Large intestine (tissue), 3 donors: ENCODE measurements at regions not wholly inside any gene's neighbourhood (a gene's known extent, or its start where the extent isn't known, plus 50 kb on each side); places are given as distances from the start of the nearest gene placed in this dataset.

Experiments used
- DNase-seq, 2 donors: peaks; one replicate each; pipeline versions ENCODE4 v3.0.0 to v3.0.0-alpha.2; 2013
- H3K27ac ChIP-seq: one replicate; pipeline ENCODE4 v1.5.1; 2013; ENCODE audit warnings: low read length
- H3K27me3 ChIP-seq: 2 replicates; pipeline ENCODE4 v1.6.1; 2013; ENCODE audit warnings: low read length; ENCODE audit not compliant: control insufficient read depth, insufficient read depth
- H3K36me3 ChIP-seq: 2 replicates; pipeline ENCODE4 v1.6.1; 2013; ENCODE audit warnings: low read length; ENCODE audit not compliant: control insufficient read depth, insufficient read depth
- H3K4me1 ChIP-seq: one replicate; pipeline ENCODE4 v1.6.1; 2013; ENCODE audit warnings: low read length; ENCODE audit not compliant: control insufficient read depth, insufficient read depth
- H3K4me3 ChIP-seq: one replicate; pipeline ENCODE4 v1.5.1; 2013; ENCODE audit warnings: low read length
- H3K9me3 ChIP-seq: one replicate; pipeline ENCODE4 v1.6.1; 2013; ENCODE audit warnings: mild to moderate bottlenecking, low read depth, low read length, moderate library complexity; ENCODE audit not compliant: control insufficient read depth
- WGBS: methylation state at CpG from one replicate; pipeline ENCODE4 v1.1.5; 2013; ENCODE audit warnings: low lambda C conversion rate; ENCODE audit not compliant: insufficient coverage; 5-methylcytosine and 5-hydroxymethylcytosine counted together

- 100% methylated on average over 1 of the region's 1 CpG for WGBS
- H3K27ac ChIP-seq, result no peak overlapping the region
- no peaks in the 10 kb centered on the region for H3K9me3 ChIP-seq
- DNase-seq, result no peak
- no peak overlapping the region for H3K4me3 ChIP-seq
- no peaks in the 10 kb centered on the region for H3K4me1 ChIP-seq
- no peaks in the 10 kb centered on the region for H3K27me3 ChIP-seq
- no peaks in the 10 kb centered on the region for H3K36me3 ChIP-seq
Measured at GRCh38 chr13:76729691-76730090, 156.5 kb downstream of the KCTD12 start.

- Histone ChIP-seq H3K4me3 (no peak overlapping the region), H3K4me1 (no peaks in the 10 kb centered on the region), H3K27me3 (no peaks in the 10 kb centered on the region), H3K27ac (no peak overlapping the region), H3K9me3 (no peaks in the 10 kb centered on the region), H3K36me3 (no peaks in the 10 kb centered on the region)
- no peak for DNase-seq
- WGBS, result 44% methylated on average over 1 of the region's 1 CpG
Measured at GRCh38 chr13:76725896-76726295, 160.3 kb downstream of the KCTD12 start.

GRCh38 chr13:76725211-76725610 is 161.0 kb downstream of the KCTD12 start:
- no peaks in the 10 kb centered on the region for H3K36me3 ChIP-seq
- H3K27me3 ChIP-seq, result no peaks in the 10 kb centered on the region
- H3K4me1 ChIP-seq, result no peaks in the 10 kb centered on the region
- no peak overlapping the region for H3K27ac ChIP-seq
- no peak for DNase-seq
- no peaks in the 10 kb centered on the region for H3K9me3 ChIP-seq
- WGBS, result 29% methylated on average over 1 of the region's 1 CpG
- no peak overlapping the region for H3K4me3 ChIP-seq

- no peak overlapping the region for H3K4me3 ChIP-seq
- 40% methylated on average over 1 of the region's 2 CpGs for WGBS
- H3K36me3 ChIP-seq, result no peaks in the 10 kb centered on the region
- H3K4me1 ChIP-seq, result no peaks in the 10 kb centered on the region
- no peak for DNase-seq
- no peaks in the 10 kb centered on the region for H3K9me3 ChIP-seq
- H3K27ac ChIP-seq, result no peak overlapping the region
- H3K27me3 ChIP-seq, result no peaks in the 10 kb centered on the region
Measured at GRCh38 chr13:76724421-76724820, 161.8 kb downstream of the KCTD12 start.

- WGBS, result 83% methylated on average over 1 of the region's 5 CpGs
- Histone ChIP-seq H3K36me3 (no peaks in the 10 kb centered on the region), H3K27ac (no peak overlapping the region), H3K4me1 (no peaks in the 10 kb centered on the region), H3K27me3 (no peaks in the 10 kb centered on the region), H3K4me3 (no peak overlapping the region), H3K9me3 (no peaks in the 10 kb centered on the region)
- no peak for DNase-seq
Measured at GRCh38 chr13:76723551-76724232, 162.5 kb downstream of the KCTD12 start.

GRCh38 chr13:76722782-76723181 is 163.4 kb downstream of the KCTD12 start:
- no peaks in the 10 kb centered on the region for H3K4me1 ChIP-seq
- H3K27ac ChIP-seq, result no peak overlapping the region
- H3K4me3 ChIP-seq, result no peak overlapping the region
- no peaks in the 10 kb centered on the region for H3K9me3 ChIP-seq
- no CpG with 5 or more reads among the region's 1 CpG for WGBS
- H3K36me3 ChIP-seq, result no peaks in the 10 kb centered on the region
- DNase-seq, result no peak
- H3K27me3 ChIP-seq, result no peaks in the 10 kb centered on the region

- H3K27ac ChIP-seq, result no peak overlapping the region
- no peak for DNase-seq
Measured at GRCh38 chr13:76720821-76721220, 165.4 kb downstream of the KCTD12 start.

GRCh38 chr13:76720416-76720815 is 165.8 kb downstream of the KCTD12 start:
- WGBS, result no CpG with 5 or more reads among the region's 1 CpG
- no peaks in the 10 kb centered on the region for H3K36me3 ChIP-seq
- no peaks in the 10 kb centered on the region for H3K9me3 ChIP-seq
- H3K27ac ChIP-seq, result no peak overlapping the region
- no peak overlapping the region for H3K4me3 ChIP-seq
- H3K4me1 ChIP-seq, result no peaks in the 10 kb centered on the region
- DNase-seq, result peak in 1 of 2 donors; percentile 22
- H3K27me3 ChIP-seq, result no peaks in the 10 kb centered on the region

More at GRCh38 chr13:76720821-76721220, 165.4 kb downstream of the KCTD12 start:
- Histone ChIP-seq H3K36me3 (no peaks in the 10 kb centered on the region), H3K27me3 (no peaks in the 10 kb centered on the region), H3K9me3 (no peaks in the 10 kb centered on the region), H3K4me3 (no peak overlapping the region), H3K4me1 (no peaks in the 10 kb centered on the region)
- no CpG with 5 or more reads among the region's 1 CpG for WGBS

GRCh38 chr13:76719955-76720354 is 166.2 kb downstream of the KCTD12 start:
- no peaks in the 10 kb centered on the region for H3K9me3 ChIP-seq
- H3K27me3 ChIP-seq, result no peaks in the 10 kb centered on the region
- no CpG with 5 or more reads among the region's 2 CpGs for WGBS
- H3K36me3 ChIP-seq, result no peaks in the 10 kb centered on the region
- DNase-seq, result no peak
- H3K4me1 ChIP-seq, result no peaks in the 10 kb centered on the region
- no peak overlapping the region for H3K27ac ChIP-seq
- H3K4me3 ChIP-seq, result no peak overlapping the region

GRCh38 chr13:76717092-76717491 is 169.1 kb downstream of the KCTD12 start:
- Histone ChIP-seq H3K27me3 (no peaks in the 10 kb centered on the region), H3K36me3 (no peaks in the 10 kb centered on the region), H3K9me3 (no peaks in the 10 kb centered on the region), H3K27ac (no peak overlapping the region), H3K4me3 (no peak overlapping the region), H3K4me1 (no peaks in the 10 kb centered on the region)
- no CpG with 5 or more reads among the region's 1 CpG for WGBS
- DNase-seq, result no peak

GRCh38 chr13:76715621-76716020 is 170.6 kb downstream of the KCTD12 start:
- H3K36me3 ChIP-seq, result no peaks in the 10 kb centered on the region
- no peaks in the 10 kb centered on the region for H3K9me3 ChIP-seq
- H3K4me3 ChIP-seq, result no peak overlapping the region
- no peaks in the 10 kb centered on the region for H3K4me1 ChIP-seq
- 81% methylated on average over 4 of the region's 5 CpGs for WGBS
- no peaks in the 10 kb centered on the region for H3K27me3 ChIP-seq
- DNase-seq, result no peak
- no peak overlapping the region for H3K27ac ChIP-seq
